ENCODE measurements at regions not wholly inside any gene's neighbourhood (a gene's known extent, or its start where the extent isn't known, plus 50 kb on each side); places are given as distances from the start of the nearest gene placed in this dataset.
"Not testable (repeated sequence)": the region's sequence is repeated elsewhere in the genome, so short reads cannot be mapped to it uniquely, and the experiment has no call there.

GRCh38 chr14:49297102-49297501 is 289.1 kb downstream of the RPS29 start:
- TF ChIP-seq CTCF (conservative IDR thresholded peaks at IDR 0.05): no peak
- no peak for TF ChIP-seq ZFX (IDR thresholded peaks at IDR 0.05)
- no peak overlapping the region for H3K27ac ChIP-seq

- H3K27ac ChIP-seq: no peak overlapping the region
- TF ChIP-seq ZFX (IDR thresholded peaks at IDR 0.05) (no peak), CTCF (conservative IDR thresholded peaks at IDR 0.05) (no peak)
Measured at GRCh38 chr14:49294621-49295148, 291.5 kb downstream of the RPS29 start.

- TF ChIP-seq ZFX (IDR thresholded peaks at IDR 0.05): no peak
- no peak overlapping the region for H3K27ac ChIP-seq
Measured at GRCh38 chr14:49287004-49287403, 299.2 kb downstream of the RPS29 start.

GRCh38 chr14:49286257-49286983 is 299.8 kb downstream of the RPS29 start:
- H3K27ac ChIP-seq: no peak overlapping the region
- TF ChIP-seq CTCF (conservative IDR thresholded peaks at IDR 0.05): no peak

GRCh38 chr14:49280566-49280965 is 305.6 kb downstream of the RPS29 start:
- TF ChIP-seq CTCF (conservative IDR thresholded peaks at IDR 0.05) (no peak), ZFX (IDR thresholded peaks at IDR 0.05) (no peak)

GRCh38 chr14:49250517-49250916 is 335.7 kb downstream of the RPS29 start:
- H3K27ac ChIP-seq: no peak overlapping the region
- no peak for TF ChIP-seq CTCF (conservative IDR thresholded peaks at IDR 0.05)
- TF ChIP-seq ZFX (IDR thresholded peaks at IDR 0.05): no peak

More at GRCh38 chr14:49280566-49280965, 305.6 kb downstream of the RPS29 start:
- H3K27ac ChIP-seq: no peak overlapping the region

- no peak overlapping the region for H3K27ac ChIP-seq
- TF ChIP-seq CTCF (conservative IDR thresholded peaks at IDR 0.05) (no peak), ZFX (IDR thresholded peaks at IDR 0.05) (no peak)
Measured at GRCh38 chr14:49250109-49250508, 336.1 kb downstream of the RPS29 start.

- TF ChIP-seq CTCF (conservative IDR thresholded peaks at IDR 0.05) (no peak), ZFX (IDR thresholded peaks at IDR 0.05) (no peak)
- no peak overlapping the region for H3K27ac ChIP-seq
Measured at GRCh38 chr14:49249022-49249421, 337.2 kb downstream of the RPS29 start.

GRCh38 chr14:49243777-49244176 is 342.4 kb downstream of the RPS29 start:
- H3K27ac ChIP-seq: not testable (repeated sequence)

Data from C4-2B (cell line).